Activated CD4-positive, alpha-beta T cell treated with anti-CD3 and anti-CD28 coated beads, Interleukin-2, amount 50 U/mL, for 24 hours (primary cell): ENCODE measurements at regions not wholly inside any gene's neighbourhood (a gene's known extent, or its start where the extent isn't known, plus 50 kb on each side); places are given as distances from the start of the nearest gene placed in this dataset.
"Not testable (repeated sequence)": the region's sequence is repeated elsewhere in the genome, so short reads cannot be mapped to it uniquely, and the experiment has no call there.

ENCODE experiments used
- DNase-seq, 2 donors: peaks; one replicate each; pipeline ENCODE4 v3.0.0-alpha.2; 2020; ENCODE audit warnings: low read depth in 1 of 2, low spot score in 1 of 2

GRCh38 chr3:34106379-34106778 is 307.9 kb downstream of the PDCD6IP start:
- no peak for DNase-seq

- DNase-seq = no peak
Observed at GRCh38 chr3:34106879-34107278, 308.4 kb downstream of the PDCD6IP start.

GRCh38 chr3:34107669-34108068 is 309.2 kb downstream of the PDCD6IP start:
- no peak for DNase-seq

DNA sequence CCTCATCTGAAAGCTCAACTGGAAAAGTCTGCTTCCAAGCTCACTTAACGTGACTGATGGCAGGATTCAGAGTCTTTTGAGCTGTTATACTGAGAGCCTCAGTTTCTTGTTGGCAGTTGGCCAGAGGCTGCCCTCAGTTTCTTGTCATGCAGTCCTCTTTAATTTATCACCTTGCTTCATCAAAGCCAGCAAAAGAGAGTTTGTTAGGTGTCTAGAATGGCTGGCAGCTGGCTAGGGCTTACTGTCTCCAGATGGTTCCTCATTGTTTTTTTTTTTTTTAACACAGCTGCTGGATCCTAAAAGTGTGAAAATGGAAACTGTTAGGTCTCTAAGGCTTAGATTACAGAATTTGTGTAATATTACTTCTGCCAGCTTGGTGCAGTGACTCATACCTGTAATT is 310.6 kb downstream of the PDCD6IP start:
- DNase-seq = no peak

DNA sequence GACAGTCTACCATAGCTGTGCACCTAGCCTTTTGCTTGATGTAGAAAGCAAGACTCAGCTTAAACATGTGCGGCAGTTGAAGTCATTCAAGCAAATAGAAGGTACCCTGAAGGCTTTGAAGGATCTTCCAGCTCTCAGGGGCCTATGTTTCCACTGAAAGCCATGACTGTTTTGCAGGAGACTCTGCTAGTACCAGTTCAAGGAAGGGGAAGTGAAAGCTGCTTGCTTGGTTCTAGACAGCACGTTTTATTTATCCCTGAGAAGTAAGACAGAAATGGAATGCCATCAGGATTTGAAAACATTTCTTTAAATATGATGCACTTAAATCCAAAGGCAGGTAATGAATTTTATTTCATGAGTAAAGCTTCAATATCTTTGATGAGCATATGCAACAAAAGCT is 311.4 kb downstream of the PDCD6IP start:
- no peak for DNase-seq

DNA sequence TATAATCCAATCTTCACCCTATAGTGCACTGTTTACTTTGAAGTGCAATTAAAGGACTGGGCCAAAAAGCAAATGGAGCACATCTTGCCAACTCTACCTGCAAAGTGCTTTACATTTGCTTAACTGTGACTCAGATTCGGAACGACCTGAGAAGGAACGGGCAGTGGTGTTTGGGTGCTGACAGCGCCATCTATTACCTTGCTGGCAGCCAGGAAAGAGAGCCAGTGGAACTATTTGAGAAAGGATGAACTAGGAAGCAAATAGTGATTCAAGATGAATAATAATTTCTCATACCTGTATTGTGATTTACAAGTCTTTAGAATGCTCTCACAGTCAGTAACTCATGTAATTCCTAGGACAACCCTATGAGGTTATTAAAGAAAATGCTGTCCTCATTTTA is 312.9 kb downstream of the PDCD6IP start:
- DNase-seq = no peak

GRCh38 chr3:34112261-34112660 is 313.8 kb downstream of the PDCD6IP start:
- not testable (repeated sequence) for DNase-seq

DNA sequence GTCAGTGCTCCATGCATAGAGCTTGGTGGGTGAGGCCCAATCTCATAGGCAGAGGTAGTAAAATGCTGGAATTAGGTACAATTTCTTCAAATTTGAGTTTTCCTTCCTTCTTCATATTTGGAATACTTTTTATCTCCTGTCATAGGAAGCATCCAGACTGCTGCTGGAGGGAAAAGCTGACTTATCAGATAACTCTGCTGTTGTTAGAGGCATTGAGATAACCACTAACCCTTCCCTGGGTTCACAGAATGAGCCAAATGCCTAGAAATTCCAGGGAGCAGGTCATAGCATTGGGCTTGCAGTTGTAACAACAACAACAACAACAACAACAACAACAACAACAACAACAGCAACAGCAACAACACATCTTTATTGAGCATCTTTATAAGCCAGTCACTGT is 332.7 kb downstream of the PDCD6IP start:
- DNase-seq = no peak

DNA sequence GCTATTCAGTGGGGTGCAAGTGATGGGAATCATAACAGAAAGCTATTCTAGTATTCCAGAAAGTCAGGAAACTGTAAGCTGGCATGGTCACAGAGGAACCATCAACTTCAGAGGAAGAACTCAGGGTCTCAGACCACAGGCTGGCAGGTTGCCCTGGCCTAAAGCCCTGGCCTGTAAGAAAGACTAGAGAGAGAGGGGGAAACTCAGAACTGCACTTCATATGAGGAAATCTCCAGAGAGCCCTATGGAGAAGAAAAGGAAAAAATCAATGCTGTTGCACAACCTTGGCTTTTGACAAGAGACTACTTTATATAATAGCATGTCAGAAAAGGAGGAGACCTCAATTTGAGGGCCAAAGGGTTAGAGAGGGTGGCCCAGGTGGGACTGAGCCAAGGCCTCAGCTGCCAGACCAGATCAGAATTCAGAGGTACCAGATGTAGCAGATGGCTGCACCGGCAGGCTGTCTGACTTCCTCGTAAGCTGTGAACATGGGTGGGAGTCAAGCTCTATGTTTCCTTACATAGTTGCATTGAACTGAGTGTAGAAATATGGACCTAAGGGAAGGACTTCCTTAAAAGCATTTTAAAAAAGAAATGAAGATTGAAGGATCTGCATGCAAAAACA is 333.8 kb downstream of the PDCD6IP start:
- DNase-seq = no peak

GRCh38 chr3:34139566-34139965 is 341.1 kb downstream of the PDCD6IP start:
- DNase-seq = no peak

- DNase-seq = no peak
Observed at GRCh38 chr3:34140616-34141015, 342.2 kb downstream of the PDCD6IP start.

GRCh38 chr3:34141841-34142337 is 343.5 kb downstream of the PDCD6IP start:
- DNase-seq = no peak

DNA sequence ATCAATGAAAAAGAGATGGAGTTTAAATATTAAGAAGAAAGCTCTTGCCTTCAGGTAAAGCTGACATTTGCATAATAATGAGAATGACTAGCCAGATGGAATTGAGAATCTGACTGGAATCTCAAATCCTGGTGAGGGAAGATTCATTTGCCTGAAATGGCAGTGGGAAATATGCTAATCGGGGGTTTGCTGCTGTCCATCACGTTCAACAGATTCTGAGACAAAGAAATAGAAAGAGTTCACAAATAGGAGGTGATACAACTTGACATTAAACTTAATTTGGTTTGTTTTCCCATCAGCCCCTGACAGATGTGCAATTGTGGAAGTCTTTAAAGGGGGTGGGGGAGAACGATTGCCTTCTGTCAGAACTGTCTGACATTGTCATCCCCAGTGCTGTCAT is 347.4 kb downstream of the PDCD6IP start:
- DNase-seq = no peak

DNA sequence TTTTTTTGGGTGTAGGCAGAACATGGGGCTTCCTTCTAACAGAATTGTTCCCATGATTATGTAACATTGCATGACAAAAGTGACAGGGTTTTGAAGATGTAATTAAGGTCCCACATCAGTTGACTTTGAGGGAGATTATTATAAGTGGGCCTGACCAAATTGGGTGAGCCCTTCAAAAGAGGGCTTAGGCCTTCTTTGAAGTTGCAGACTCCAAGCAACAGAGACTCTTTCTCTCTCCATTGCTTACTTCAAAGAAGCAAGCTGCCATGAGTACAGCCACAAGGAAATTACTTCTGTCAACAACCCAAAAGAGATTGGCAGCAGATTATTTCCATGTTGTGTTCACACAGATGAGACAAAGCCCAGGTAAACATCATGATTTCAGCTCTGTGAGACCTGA is 348.2 kb downstream of the PDCD6IP start:
- no peak for DNase-seq

DNA sequence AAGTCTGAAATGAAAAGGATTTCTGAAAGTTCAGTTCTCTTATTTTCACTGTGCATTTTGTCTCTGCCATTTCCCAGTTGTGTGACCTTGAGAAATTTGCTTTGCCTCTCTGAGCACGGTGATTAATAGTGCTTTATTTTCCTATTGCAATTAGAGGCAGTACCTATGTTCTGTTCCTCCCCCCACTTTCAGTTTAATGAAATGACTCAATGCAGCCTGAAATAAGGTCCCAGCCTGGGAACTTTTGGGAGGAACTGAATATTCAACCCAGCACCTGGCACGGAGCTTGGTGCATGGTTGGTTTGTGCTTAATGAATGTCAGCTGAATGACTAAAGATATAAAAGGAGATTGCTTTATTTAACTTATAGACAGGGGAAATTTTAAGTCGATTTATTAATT is 352.6 kb downstream of the PDCD6IP start:
- no peak for DNase-seq

GRCh38 chr3:34152656-34153055 is 354.2 kb downstream of the PDCD6IP start:
- no peak for DNase-seq

DNA sequence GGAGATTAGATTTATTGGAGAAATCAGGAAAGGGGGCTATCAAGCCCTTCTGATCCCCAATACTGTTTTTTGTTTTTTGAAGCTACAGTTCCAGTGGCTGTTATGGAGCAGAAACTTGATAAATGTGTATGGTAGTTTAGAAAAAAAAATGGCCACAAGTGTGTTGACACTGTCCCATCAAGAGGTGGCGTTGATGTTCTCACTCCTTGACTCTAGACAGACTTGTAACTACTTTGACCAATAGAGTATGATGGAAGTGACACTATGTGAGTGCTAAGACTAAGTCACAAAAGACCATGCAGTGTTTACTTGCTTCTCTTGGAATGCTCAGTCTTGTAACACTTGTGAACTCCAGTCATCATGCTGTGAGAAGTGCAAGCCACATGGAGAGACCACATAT is 356.7 kb downstream of the PDCD6IP start:
- no peak for DNase-seq

DNA sequence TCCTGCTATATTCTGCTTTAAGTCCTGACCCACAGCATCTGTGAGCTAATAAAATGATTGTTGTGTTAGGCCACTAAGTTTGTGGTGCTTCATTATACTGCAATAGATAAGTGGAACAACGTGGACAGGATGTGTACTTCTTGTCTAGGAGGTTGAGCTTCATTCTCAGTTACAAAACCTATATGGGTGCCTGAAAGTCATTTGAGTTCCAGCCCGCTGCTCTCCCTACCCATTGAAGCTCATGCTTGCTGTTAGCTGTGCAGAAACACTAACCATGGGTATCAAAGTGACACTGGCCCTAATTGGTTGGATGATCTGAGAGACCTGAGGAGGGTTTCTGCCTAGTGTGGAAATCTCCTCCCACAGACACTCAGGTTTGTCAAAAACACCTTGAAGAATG is 357.2 kb downstream of the PDCD6IP start:
- DNase-seq = no peak

- no peak for DNase-seq
Observed at GRCh38 chr3:34157491-34157890, 359.1 kb downstream of the PDCD6IP start.

GRCh38 chr3:34159613-34160420 is 361.4 kb downstream of the PDCD6IP start:
- DNase-seq = no peak

GRCh38 chr3:34169636-34170035 is 371.2 kb downstream of the PDCD6IP start:
- DNase-seq = not testable (repeated sequence)

GRCh38 chr3:34174740-34175139 is 376.3 kb downstream of the PDCD6IP start:
- no peak for DNase-seq
